GM18498 (cell line): ENCODE measurements at regions not wholly inside any gene's neighbourhood (a gene's known extent, or its start where the extent isn't known, plus 50 kb on each side); places are given as distances from the start of the nearest gene placed in this dataset.
"Not testable (repeated sequence)": the region's sequence is repeated elsewhere in the genome, so short reads cannot be mapped to it uniquely, and the experiment has no call there.

Experiments
- ATAC-seq: cut with Tn5 transposase; IDR thresholded peaks from one replicate; pipeline ENCODE4 v1.9.1; 2021; ENCODE audit warnings: mild to moderate bottlenecking, moderate library complexity; ENCODE audit not compliant: unreplicated experiment

DNA sequence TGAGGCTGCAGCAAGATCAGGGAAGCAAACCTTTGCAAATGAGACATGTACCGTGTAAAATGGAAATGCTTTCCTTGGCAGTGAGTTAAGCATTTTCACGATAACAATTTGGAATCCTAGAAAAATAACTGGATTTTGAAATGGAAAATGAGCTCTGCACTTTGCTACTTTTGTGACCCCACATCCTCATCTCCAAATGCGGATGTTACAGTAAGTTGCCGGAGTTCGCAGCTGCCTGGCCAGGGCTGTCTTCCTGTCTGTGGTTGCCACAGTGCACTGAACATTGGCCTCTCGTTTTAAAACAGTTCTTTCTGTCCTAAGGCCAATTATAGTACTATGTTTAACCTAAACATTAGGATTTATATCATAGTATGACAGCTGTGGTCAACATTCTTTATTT lies 136.2 kb upstream of the FZD8 start:
- ATAC-seq, result peak; percentile 74

DNA sequence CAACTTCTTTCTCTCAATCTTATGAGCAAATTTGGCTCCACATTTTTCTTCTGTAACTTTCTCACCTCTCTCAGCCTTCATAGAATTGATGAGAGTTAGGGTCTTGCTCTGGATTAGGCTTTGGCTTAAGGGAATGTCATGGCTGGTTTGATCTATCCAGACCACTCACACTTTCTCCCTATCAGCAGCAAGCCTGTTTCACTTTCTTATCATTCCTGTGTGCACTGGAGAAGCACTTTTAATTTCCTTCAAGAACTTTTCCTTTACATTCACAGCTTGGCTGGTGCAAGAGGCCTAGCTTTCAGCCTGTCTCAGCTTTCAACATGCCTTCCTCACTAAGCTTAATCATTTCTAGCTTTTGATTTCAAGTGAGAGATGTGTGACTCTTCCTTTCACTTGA lies 134.5 kb upstream of the FZD8 start:
- ATAC-seq, result not testable (repeated sequence)

DNA sequence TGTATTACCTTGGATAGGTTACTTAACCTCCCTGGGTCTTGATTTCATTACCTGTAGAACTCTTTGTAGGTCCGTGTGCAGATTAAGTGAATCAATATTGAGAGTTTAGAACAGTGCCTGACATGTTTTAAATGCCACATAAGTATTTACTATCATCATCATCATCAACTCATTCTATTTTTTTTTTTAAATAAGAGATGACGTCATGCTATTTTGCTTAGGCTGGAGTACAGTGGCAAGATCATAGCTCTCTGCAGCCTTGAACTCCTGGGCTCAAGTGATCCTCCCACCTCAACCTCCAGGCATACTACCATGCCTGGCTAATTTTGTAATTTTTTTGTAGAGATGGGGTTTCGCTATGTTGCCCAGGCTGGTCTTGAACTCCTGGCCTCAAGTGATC lies 132.0 kb upstream of the FZD8 start:
- ATAC-seq, result no peak

GRCh38 chr10:35770817-35771355 lies 128.8 kb upstream of the FZD8 start:
- no peak for ATAC-seq

DNA sequence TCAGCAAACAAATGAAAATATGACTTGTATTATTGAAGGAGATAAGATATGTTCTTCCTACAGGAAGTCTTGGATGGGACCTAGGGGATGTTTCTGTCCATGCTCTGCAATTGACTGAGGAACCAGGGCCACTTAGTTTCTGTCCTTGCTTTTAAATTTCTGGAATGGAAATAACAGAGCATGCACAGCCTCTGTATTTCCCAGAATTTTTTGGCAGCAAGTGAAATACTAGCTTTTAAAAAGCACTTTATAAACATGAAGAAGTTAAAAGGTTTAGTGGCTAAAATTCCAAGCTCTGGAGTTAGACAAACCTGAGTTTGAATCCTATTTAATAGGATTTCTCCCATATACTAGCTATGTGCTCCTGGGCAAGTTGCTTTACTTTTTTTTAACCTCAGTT lies 127.7 kb upstream of the FZD8 start:
- ATAC-seq, result no peak

DNA sequence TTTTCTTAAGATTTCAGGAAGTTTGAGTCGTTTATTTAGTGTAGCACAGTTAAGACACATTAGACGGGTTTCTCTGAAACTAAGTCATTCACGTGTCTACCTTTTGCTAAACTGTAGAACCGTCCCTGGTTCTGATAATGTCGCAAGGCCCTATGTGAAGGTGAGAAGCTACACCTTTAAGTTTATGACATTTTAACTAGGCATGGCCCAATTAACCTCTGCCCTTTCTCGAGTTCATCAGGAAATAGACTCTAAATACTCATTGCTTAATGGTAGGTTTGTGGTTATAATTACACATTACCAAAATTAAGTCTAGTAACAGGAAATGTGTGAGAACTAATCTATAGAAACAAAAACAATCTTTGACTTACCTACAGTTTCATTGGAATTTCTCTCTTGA lies 126.6 kb upstream of the FZD8 start:
- ATAC-seq, result no peak

DNA sequence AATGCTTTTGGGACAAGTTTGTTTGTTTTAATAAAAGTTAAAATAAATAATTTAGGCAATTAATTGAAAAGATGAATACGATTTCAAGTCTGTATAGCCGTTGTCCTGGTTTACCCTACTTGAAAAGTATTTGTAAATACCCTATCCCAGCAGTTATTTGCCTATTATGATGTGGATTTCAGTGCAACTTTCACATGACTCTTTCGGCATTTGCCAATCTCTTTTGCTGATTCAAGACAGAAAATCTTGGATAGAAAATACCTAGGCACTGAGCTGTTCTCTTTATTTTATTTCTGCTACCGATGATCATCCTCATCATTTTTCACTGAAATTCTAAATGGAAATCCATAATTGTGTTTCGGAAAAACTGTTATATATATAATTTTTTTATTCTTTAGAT lies 125.9 kb upstream of the FZD8 start:
- ATAC-seq, result no peak

DNA sequence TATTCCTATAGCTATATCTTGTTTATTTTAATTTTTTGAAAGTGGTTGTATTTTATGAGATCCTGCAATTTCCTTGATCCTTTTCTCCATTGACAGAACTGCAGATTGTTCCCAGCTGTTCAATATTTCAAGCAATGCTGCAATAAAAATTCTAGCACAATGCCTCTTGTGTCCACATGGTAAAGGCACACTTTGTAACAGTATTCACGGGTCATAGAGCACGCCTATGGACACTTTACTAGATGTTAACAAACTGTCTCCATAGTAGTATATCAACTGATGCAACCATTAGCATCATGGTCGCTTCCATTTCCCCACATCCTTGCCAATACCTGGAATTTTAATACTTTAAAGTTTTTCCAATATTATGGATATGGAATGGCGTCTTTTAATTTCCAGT lies 123.9 kb upstream of the FZD8 start:
- no peak for ATAC-seq

- ATAC-seq, result no peak
Measured at GRCh38 chr10:35765066-35765527, 123.0 kb upstream of the FZD8 start.

- no peak for ATAC-seq
Measured at GRCh38 chr10:35762311-35763030, 120.4 kb upstream of the FZD8 start.

DNA sequence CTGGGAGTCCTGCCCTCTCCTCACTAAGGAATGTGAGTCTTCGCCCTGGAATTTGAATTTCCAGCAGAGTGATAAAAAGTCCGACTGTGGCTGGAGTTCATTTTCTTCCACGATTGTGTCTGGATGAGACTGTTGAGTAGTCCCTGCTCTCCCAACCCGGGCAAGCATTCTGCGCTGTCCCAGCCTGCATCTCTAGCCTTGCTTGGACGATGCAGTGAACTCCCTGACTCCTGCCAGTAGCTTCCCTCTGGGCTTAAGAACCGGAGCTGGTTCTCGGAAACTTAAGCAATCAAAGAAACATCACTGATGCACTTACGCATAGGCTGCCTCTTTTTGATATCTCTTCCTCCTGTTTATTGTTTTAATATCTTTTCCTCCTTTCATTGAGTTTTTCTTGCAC lies 116.0 kb upstream of the FZD8 start:
- no peak for ATAC-seq

DNA sequence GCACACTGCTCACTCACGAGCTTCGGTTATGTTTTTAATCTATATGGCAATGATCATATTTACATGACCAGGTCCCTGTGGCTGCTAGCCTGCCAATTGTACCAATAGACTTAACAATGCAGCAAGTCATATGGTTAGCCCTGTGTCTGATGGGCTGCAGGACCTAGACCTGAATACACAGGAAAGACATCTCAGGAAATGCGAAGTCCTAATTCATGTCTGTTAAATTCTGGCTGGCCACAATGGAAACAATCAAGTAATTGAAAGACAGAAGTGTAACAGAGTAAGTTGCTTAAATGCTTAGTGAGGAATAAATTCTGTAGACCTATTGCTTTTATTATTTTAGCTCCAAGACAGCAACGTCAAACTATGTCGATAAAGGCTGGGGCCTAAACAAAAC lies 112.4 kb upstream of the FZD8 start:
- no peak for ATAC-seq

GRCh38 chr10:35752469-35753461 lies 110.7 kb upstream of the FZD8 start:
- ATAC-seq, result no peak

DNA sequence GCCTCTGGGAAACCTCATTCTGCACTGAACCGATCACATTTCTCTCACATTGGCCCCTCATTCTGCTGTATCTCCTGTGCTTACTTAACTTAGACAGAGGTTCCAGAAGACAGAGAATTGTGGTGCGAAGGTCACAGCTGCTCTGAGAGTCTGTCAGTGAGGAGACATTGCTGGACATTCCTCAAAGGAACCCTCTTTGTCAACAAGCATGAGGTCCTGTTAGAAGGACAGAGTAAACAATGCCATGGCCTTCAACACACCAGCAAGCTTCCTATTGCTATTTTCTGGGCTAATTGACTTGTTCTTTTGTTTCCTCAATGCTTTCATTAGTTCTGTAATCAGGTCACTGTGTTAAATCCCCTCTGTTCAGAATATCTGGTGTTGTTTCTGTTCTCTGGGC lies 109.3 kb upstream of the FZD8 start:
- ATAC-seq, result no peak

- no peak for ATAC-seq
Measured at GRCh38 chr10:35749230-35749629, 107.1 kb upstream of the FZD8 start.

- ATAC-seq, result no peak
Measured at GRCh38 chr10:35745617-35746403, 103.7 kb upstream of the FZD8 start.

- ATAC-seq, result no peak
Measured at GRCh38 chr10:35743851-35744250, 101.8 kb upstream of the FZD8 start.

- ATAC-seq, result no peak
Measured at GRCh38 chr10:35743351-35743750, 101.3 kb upstream of the FZD8 start.

GRCh38 chr10:35739998-35740397 lies 97.9 kb upstream of the FZD8 start:
- ATAC-seq, result no peak

DNA sequence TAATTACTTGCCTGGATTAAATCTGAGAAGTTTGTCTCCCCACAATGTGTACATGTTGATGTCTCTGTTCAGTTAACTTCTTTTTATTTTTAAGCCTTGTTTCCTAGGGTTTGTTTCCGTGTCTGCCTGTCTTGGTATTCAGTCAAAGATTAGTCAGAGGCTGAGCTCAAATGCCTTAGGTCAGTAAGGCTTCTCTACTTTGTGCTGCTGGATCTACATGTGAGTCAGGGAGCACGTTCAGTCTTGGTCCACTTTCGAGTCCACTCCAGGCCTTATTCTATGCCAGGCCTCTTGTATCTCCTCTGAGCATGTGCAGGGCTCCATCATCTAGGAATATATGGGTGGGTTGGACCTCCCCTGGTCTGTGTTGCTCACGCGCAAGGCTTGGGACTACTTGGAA lies 93.3 kb upstream of the FZD8 start:
- ATAC-seq, result no peak

GRCh38 chr10:35731828-35732227 lies 89.7 kb upstream of the FZD8 start:
- no peak for ATAC-seq
